ENCODE measurements at regions not wholly inside any gene's neighbourhood (a gene's known extent, or its start where the extent isn't known, plus 50 kb on each side); places are given as distances from the start of the nearest gene placed in this dataset.

DNA sequence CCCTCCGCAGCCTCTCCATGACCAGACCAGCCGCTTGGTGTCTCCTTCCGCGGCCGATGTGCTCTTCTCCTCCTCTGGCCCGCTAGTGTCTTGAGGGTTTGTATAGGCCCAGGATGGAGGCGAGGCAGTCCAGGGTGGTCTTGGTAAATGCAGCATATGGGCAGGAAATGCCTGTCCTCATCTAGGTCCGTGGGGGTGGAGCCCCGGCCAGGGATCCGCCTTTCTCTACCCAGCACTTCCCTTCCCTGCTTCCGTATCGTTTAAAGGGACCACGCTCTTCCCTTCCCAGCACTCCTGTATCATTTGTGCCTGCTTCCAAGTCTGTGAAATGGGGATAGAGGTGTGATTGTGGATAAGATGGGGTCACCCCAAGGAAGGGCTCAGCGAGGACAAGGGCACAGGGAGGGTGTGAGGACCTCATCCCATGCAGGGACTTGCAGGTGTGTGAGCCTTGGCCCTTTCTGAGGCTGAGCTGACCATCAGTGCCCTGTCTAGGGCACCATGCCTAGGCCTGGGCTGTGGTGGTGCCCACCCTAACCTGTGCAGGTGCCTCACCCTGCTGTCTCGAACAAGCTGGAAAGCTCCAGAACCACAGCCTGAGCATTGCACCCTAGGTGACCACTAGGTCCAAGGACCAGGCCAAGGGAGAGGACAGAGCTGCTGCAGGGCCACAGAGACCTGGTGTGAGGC is 326.8 kb upstream of the RTL1 start:
- TF ChIP-seq, protein P1, sequence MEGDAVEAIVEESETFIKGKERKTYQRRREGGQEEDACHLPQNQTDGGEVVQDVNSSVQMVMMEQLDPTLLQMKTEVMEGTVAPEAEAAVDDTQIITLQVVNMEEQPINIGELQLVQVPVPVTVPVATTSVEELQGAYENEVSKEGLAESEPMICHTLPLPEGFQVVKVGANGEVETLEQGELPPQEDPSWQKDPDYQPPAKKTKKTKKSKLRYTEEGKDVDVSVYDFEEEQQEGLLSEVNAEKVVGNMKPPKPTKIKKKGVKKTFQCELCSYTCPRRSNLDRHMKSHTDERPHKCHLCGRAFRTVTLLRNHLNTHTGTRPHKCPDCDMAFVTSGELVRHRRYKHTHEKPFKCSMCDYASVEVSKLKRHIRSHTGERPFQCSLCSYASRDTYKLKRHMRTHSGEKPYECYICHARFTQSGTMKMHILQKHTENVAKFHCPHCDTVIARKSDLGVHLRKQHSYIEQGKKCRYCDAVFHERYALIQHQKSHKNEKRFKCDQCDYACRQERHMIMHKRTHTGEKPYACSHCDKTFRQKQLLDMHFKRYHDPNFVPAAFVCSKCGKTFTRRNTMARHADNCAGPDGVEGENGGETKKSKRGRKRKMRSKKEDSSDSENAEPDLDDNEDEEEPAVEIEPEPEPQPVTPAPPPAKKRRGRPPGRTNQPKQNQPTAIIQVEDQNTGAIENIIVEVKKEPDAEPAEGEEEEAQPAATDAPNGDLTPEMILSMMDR (IDR thresholded peaks at IDR 0.05; ENCODE audit: low read length), result no peak
- TF ChIP-seq EZH2phosphoT487 (IDR thresholded peaks at IDR 0.05; ENCODE audit: low read length), result no peak

Data from MM.1S (cell line).